ENCODE measurements at regions not wholly inside any gene's neighbourhood (a gene's known extent, or its start where the extent isn't known, plus 50 kb on each side); places are given as distances from the start of the nearest gene placed in this dataset.
A peak's percentile ranks its signal among the peaks of the same experiment; 100 is the strongest.

DNA sequence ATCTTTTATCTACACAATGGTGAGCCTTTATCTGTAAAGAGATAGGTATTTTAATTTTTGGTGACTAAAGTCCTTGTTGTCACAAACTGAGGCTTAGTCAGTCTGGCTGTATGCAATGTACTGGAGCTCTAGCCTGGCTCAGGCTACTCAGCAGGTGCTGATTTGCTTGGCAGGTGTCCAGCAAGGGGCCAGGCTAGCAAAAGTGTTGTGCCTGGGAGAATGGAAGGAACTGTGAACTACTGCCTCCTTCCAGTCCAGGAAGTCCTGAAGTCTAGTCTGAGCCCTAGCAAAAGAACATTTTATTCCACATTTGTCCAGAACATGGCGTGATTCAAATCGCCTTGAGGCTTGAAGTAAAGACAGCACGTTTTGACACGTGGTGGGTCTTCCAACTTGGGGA lies 260.5 kb downstream of the CCDC85A start:
- peak; percentile 45 for DNase-seq (ENCODE audit: low read depth)

DNA sequence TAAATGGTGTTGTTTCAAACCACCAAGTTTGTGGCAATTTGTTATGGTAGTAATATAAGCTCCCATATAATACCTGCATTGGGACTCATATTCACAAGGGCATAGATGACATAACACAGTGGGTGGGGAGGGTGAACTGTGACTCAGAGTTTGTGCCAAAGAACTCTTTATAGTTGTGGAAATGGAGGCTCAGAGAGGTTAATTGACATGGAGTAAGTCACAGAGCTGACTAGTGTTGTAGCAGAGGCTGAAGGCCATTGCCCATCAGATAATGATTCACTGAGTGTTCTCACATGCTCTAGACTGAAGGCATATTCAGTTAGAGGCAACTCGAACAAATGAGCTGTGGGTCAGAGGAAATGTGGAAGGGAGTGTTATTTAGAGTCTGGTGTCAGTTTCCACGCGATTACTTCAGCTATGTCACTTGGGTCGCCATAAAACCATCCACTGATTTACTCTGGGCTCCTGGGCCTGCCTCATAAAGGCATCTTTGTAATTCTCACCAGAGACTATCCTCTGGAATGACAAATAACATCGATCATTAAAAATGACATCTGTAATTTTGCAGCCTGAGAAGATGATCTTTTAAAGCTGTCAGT lies 264.7 kb downstream of the CCDC85A start:
- peak; percentile 12 for DNase-seq (ENCODE audit: low read depth)

DNA sequence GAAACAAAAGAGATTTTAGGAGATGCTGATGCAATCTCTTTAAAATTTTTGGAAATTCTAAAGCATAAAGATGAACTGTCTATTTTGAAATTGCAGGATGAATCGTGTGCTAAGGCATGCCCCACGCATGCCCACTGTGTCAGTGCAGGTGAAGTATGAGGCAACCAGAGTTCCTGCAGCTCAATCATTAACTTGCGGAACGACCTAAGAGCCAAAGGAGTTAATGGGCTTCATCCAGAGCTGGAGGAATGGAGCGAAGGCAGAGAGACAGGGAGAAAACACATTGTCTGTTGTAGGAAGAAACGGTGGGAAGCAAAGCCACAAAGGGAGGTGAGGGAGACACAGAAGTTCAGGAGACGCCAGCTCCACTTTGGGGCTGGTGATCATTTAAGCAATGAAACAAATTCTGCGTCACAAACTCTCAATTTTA lies 265.2 kb downstream of the CCDC85A start:
- DNase-seq (ENCODE audit: low read depth) = no peak

DNA sequence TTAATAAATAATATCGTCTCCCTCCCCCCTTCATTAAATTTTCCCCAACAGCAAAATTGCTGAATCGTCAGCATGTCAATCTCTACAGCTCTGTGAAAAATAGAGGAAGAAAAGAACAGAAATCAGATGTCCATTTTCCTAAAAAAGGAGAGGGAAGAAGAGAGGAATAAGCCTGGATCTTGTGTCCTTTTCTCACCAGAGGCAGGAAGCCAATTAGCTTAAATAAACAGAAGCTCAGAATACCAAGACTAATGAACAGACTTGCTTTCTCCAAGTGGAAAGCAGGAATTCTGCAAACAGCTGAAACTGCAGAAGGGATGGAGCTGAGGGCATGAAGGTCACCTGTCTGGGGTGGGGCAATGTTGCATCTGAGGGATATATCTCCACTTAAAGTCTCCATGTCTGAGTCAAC lies 265.7 kb downstream of the CCDC85A start:
- DNase-seq (ENCODE audit: low read depth) = no peak

DNA sequence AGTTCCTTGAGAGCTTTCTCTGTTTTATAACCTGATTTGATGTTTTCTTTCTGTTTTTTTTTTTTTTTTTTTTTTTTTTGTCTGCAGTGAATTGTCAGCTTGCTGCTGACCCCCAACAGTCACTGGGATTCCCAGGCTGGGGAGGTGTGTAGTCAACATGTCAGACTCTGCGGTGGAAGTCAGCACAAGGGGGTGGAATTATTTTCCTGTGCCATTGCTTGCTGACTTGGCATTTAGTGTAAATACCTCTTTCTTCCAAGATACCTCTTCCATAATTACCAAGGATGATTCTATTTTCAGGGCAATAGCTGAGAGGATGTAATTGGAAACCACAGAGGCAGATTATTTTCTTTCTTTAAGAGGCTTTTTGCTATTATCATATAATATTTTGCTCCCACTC lies 266.3 kb downstream of the CCDC85A start:
- DNase-seq (ENCODE audit: low read depth) = no peak

DNA sequence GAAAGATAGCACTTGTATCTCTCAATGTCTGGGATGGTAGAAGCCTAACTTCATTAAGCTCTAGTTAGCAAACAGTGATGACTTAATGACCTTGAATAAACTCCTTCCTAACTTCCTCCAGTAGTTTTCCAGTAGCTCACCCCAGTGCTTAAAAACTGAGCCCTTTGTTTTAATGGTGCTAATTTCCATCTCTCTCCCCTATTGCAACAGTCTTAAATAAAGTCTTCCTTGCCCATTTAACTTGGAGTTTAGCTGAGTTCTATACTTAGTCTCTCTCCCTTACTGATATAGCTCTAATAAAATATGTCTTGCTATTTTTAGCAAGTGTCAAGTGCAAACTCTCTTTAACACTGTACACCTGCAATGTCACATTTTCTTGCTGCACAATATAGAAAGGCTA lies 267.0 kb downstream of the CCDC85A start:
- DNase-seq (ENCODE audit: low read depth) = no peak

DNA sequence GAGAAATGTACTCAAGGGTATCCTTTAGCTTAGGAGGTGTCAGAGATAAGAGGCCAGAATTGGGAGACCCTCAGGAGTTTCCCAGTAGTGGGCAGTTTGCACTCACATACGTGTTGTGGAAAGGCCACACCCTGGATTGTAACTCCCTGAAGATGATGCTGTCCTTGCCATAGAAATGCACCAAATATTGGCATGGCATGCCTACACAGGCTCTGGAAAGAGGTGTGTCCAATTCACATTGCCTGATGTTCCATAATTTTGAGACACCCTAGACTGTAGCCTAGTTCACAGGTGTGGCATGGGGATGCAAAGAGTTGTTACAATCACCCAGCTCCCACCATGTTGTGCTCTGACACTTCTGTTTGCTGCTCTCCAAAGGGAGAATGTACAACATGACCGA lies 271.9 kb downstream of the CCDC85A start:
- no peak for DNase-seq (ENCODE audit: low read depth)

DNA sequence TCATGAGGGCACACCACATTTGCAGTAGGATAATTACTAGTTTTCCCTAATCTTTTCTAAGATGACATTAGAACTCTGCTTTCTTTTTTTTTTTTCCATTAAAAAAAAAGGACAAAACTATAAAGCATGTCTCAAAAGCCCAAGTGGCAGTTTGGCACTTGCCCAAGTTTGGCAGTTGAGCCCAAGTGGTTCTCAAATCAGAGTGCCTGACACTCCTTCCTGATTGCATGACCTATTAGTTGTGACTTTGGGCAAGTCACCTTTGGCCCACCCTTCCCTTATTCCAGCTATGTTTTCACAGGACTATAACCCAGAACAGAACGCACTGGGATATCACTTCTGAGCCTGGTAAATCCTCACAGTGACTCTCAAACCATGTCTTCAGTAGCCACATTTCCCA lies 273.0 kb downstream of the CCDC85A start:
- DNase-seq (ENCODE audit: low read depth) = no peak

DNA sequence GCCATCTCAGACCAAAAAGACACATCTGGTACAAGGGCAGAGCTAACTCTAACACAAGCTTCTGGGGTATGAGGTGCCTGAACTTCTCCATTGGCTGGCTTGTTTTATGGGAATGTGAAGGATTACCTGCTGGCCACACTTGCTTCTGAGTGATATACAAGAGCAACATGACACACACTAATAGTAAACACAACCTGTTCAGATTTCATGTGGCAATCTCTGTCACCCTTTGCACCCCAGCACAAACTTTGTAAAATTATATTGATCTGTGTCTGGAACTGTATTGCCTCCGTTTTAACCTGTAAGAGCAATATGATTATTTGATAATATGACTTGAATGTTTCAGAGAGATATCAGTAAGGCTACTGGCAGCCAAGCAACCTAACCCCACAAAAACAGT lies 276.7 kb downstream of the CCDC85A start:
- DNase-seq (ENCODE audit: low read depth) = no peak

DNA sequence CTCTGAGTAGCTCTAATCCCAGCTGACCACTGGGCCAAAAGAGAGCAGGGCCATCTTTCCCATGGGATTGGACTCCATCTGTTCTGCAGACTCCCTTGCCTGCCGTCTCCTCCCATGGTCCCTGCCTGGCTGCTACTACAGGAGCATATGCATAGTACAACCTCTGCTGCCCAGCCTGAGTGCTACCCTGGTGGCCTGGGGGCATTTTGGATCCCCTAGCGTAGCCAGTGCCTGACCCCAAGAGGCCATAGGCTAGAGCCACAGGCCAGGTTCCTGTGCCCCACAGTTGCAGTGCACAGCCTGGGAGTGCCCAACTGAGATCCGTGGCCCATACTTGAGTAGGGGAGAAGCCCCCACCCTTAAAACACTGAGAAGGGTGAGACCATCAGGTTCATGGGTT lies 280.3 kb downstream of the CCDC85A start:
- DNase-seq (ENCODE audit: low read depth) = no peak

DNA sequence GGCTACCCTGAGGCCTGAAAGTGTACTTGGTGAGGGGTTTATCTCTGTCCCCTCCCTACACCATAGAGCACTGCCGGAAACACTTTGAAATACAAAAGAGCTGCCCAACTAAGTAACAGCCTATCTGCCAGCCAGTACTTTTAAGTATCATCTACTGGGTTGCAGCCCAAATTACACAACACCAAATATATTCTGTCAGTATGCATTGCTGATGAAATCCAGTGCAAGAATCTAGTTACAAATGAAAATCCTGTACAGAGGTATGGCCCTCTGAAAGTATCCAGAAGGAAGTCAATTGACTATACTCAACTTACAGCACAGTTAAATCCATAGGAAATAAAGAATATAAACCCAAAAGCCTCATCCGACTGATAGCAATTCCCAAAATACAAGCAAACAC lies 280.8 kb downstream of the CCDC85A start:
- no peak for DNase-seq (ENCODE audit: low read depth)

DNA sequence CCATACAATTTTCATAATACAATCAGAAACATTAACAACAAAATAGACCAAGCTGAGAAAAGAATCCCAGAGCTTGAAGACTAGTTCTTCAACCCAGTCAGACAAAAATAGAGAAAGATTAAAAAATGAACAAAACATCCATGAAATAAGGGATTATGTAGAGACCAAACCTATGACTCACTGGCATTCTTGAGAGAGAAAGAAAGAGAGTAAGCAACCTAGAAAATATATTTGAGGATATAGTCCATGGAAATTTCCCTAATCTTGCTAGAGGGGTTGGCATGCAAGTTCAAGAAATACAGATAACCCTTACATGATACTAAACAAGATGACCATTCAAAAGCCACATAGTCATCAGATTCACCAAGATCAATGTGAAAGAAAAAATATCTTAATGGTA lies 281.7 kb downstream of the CCDC85A start:
- DNase-seq (ENCODE audit: low read depth) = peak; percentile 38

DNA sequence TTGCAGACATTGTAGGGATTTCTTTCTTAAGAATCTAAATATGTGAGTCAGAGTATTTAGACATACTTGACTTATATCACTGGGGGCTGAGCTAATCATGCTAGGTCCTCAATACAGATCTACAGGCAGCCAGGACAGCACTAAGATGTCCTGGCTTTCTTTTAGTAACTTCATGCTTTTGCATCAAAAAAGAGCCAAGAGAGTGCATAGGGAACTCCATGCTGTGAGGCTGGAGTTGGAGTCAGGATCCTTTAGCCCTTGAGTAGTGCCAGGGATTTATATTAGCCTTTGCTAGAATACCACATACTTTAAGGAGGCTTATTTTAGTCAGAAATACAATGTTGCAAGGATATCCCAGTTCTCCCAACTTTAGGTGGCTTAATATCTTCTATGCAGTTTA lies 289.7 kb downstream of the CCDC85A start:
- no peak for DNase-seq (ENCODE audit: low read depth)

DNA sequence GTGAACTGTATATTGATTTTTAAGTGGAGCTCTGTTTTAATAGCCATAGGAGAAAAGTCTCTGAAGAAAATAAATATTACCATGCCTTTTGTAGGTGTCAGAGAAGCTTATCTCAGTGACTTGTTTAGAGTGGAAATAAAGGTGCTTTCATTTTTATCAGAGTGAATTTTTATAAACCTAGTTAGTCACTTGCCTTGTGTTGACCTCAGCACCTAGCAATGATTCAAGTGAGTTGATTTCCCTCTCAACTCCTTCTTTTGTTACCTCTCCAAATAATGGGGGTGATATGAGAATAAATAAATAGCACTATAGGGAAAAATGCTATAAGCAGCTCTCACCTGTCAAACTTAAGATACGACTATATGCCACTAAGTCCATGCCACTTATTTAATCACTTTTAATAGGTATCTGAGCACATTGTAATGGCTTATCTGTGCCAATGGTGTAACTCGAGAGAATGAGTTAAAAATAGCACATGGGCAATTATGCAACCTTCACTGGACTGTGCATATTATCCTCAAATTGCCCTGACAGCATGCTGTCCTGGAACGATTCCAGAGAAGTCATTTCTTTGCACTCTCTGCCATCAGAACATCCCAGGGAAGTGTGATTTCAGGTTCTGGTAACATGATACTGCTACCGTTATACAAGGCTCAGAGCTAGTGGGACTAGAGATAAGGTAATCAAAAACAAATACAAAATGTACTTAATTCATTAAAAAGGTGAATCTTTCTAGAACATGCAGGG lies 290.8 kb downstream of the CCDC85A start:
- DNase-seq (ENCODE audit: low read depth) = peak; percentile 74

DNA sequence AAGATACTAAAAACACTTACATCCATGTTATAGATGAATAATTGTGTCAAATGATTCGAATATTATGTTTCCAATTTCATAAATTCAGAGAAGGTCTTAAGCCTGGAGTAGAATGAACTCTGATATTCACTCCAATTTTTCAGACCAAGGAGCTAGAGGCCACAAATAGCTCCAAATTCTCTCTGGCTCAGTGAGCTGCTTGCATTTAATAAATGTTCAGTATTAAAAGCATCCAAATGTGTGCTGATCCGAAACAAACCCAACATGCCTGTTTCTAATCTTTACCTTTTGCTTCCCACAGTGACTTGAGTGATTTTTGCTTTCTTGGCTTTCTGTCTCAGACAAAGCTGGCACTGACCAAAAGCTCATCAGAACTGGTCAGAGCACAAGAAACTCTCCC lies 291.4 kb downstream of the CCDC85A start:
- DNase-seq (ENCODE audit: low read depth) = no peak

DNA sequence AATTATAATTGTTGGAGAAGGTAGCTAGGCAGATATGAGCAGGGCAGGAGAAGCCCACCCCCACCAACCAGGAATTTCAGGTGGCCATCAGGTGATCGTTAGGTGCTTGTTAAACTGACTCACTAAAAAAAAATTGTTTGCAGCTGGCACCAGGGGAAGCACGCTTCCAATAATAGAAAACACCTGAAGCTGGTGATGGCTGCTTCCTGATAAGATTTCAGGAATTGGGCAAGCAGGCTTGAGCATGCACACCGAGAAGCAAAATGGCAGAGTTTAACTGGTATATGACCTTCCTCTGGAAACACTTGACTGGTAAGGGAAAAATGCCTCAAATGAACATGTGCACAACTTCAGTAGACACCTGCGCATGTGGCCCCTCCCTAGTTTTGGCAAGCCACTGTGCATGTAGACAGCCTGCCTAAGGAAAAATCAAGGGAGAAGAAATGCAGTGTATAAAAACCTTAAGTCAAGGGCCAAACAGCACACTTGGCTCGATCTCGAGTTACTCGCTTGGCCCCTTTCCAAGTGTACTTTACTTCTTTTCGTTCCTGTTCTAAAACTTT lies 292.8 kb downstream of the CCDC85A start:
- DNase-seq (ENCODE audit: low read depth) = no peak

DNA sequence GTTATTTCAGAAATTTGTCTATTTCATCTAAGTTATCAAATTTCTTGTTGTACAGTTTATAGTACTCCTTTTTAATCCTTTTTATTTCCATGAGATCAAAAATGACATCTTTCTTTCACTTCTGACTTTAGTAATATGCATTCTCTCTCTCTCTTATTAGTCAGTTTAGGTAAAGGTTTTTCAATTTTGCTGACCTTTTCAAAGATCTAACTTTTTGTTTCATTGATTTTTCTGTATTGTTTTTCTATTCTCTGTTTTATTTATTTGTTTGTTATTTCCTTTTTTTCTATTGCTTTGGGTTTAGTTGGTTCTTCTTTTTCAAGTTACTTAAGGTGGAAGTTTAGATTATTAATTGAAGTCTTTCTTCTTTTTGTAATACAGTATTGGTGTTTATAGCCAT lies 294.2 kb downstream of the CCDC85A start:
- no peak for DNase-seq (ENCODE audit: low read depth)

DNA sequence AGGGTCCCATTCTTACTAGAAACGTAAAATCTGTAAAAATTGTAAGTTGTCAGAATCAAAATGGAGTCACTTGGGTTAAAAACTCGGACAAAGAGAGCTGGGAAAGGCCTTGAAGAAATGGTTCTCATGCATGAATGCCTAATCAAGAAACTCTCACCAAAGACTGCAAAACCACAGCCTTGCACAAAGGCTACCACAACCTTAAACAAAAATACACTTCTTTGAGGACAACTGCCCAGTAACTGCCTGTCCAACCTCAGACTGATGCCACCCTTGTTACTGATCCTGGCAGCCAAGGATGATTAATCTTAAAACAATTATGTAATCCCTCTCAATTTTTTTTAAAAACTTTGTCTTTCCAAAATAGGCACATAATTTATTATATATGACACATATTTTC lies 299.3 kb downstream of the CCDC85A start:
- peak; percentile 68 for DNase-seq (ENCODE audit: low read depth)

DNA sequence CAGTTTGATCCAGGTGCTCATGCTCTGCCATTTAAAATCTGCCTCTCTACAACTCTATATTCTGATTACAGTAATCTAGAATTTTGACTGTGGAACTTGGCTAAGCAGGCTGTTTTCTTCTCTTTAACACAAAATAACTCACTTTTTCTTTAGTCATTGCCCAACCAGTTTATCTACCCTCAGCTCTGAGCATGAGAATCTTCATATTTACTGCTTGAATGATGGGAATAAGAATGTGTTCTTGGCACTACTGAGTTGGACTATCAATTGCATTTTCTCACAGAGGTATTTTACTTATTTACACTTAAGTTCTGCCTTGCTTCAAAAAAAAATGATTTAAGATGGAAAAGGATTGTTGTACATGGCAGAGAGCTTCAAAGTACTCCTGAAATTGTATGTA lies 301.1 kb downstream of the CCDC85A start:
- DNase-seq (ENCODE audit: low read depth) = no peak

DNA sequence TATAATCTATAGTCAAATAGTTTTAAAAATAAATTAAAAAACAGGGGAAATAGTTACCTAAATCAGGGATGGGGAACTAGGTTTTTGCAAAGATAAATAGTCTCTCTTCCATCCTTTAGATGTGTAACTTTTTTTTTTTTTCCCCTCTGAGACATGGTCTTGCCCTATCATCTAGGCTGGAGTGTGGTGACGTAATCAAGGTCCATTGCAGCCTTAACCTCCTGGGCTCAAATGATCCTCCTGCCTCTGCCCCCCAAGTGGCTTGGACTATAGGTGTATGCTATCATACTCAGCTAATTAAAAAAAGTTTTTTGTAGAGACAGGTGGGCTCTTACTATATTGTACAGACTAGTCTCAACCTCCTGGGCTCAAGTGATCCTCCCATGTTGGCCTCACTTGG lies 316.5 kb downstream of the CCDC85A start:
- no peak for DNase-seq (ENCODE audit: low read depth)

DNA sequence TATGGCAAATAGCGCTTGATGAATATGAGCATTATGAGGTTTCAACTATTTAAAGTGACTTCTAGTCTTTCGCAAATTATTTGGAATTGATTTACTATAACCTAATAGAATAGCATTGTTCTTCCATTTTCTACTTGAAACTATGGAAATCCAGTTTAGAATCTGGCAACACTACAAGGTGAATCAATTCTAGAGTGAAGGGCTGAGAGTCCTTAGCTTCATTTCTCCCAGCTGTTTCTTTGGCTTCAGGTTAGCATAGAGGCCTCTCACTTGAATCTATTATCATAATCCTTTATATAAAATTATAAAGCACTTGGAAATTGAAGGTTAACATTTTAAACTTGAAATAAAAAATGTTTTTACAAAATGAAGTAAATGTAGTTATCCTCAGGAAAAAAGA lies 318.8 kb downstream of the CCDC85A start:
- DNase-seq (ENCODE audit: low read depth) = no peak

DNA sequence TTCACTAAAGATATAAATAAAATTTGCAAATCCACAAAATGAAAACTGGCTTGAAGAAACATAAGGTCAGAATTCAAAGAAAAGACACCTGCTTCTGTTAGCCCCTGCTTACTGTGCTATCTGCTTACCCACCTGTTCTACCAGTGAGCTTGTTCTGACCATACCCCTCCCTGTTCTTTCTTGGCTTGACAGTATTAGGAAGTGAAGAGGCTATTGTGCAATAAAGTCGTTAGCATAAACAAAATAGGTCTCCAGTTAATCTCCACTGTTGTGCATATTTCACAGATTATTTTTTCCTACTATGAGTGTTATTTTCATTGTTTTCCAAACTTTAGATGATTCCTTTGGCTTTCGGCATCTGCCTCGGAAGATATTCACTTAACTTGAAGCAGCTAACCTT lies 322.1 kb downstream of the CCDC85A start:
- no peak for DNase-seq (ENCODE audit: low read depth)

DNA sequence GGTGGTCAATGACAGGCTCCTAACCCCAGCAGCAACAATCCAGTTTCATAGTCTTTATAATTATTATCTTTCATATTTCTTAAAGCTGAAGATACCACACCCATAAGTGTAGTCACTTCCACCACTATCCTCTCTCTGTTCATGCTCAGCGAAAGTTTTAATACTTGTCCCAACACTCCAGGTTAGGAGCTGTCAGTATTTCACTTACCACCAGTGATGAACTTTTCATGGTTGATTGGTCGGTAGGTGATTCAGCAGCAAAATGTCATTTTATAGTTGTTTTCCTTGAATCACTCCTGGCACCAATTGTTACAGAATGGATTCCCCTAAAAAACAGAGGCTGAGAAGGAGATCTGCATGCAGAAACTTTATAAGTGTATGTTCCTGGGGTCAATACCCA lies 324.9 kb downstream of the CCDC85A start:
- no peak for DNase-seq (ENCODE audit: low read depth)
